Osteocyte (in vitro differentiated cells): ENCODE measurements at regions not wholly inside any gene's neighbourhood (a gene's known extent, or its start where the extent isn't known, plus 50 kb on each side); places are given as distances from the start of the nearest gene placed in this dataset.
"Not testable (repeated sequence)": the region's sequence is repeated elsewhere in the genome, so short reads cannot be mapped to it uniquely, and the experiment has no call there.

Source experiments
- DNase-seq: peaks from one replicate; pipeline ENCODE4 v3.0.0; 2021; ENCODE audit warnings: mixed read lengths; ENCODE audit not compliant: unreplicated experiment; ENCODE audit errors: extremely low spot score
- H3K27ac Mint-ChIP-seq: one replicate; pipeline ENCODE4 v1.8.0; 2021; ENCODE audit warnings: mild to moderate bottlenecking, mixed read lengths; ENCODE audit not compliant: unreplicated experiment
- H3K27me3 Mint-ChIP-seq: one replicate; pipeline ENCODE4 v1.8.0; 2021; ENCODE audit warnings: mixed read lengths; ENCODE audit not compliant: unreplicated experiment
- H3K36me3 Mint-ChIP-seq: one replicate; pipeline ENCODE4 v1.8.0; 2021; ENCODE audit warnings: mixed read lengths; ENCODE audit not compliant: unreplicated experiment
- H3K4me1 Mint-ChIP-seq: one replicate; pipeline ENCODE4 v1.8.0; 2021; ENCODE audit warnings: mixed read lengths; ENCODE audit not compliant: unreplicated experiment
- H3K4me3 Mint-ChIP-seq: one replicate; pipeline ENCODE4 v1.8.0; 2021; ENCODE audit warnings: mild to moderate bottlenecking, moderate library complexity, mixed read lengths; ENCODE audit not compliant: unreplicated experiment
- H3K9me3 Mint-ChIP-seq: one replicate; pipeline ENCODE4 v1.8.0; 2021; ENCODE audit warnings: mixed read lengths; ENCODE audit not compliant: unreplicated experiment
- TF ChIP-seq, protein P1 (sequence below): fragments of 200-600 bp; sonication (generic); IDR thresholded peaks from 2 replicates; pipeline ENCODE4 v1.5.0; 2021; ENCODE audit warnings: antibody characterized with exemption, mild to moderate bottlenecking, moderate library complexity

DNA sequence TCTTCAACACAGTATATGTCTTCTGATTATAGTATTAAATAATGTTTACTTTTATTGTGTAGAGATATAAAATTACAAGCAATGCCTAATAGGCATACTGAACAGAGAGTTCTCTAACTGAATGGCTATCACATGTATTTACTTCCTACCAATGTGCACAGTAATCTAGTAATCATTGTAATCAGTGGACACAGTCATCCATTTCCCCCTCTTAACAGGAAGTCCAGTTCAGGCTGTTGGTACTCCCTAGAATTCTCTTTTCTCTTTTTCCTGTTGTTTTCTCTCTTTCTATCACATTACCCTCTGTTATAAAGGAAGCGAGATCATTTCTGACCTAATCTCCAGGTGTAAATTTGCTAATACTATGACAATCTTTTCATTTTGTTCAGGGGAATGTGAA, 172.5 kb downstream of the HTR1B start:
- H3K9me3 Mint-ChIP-seq = peaks cover 3% of the 10 kb centered on the region
- H3K27ac Mint-ChIP-seq = no peak overlapping the region
- no peaks in the 10 kb centered on the region for H3K36me3 Mint-ChIP-seq
- TF ChIP-seq, protein P1, sequence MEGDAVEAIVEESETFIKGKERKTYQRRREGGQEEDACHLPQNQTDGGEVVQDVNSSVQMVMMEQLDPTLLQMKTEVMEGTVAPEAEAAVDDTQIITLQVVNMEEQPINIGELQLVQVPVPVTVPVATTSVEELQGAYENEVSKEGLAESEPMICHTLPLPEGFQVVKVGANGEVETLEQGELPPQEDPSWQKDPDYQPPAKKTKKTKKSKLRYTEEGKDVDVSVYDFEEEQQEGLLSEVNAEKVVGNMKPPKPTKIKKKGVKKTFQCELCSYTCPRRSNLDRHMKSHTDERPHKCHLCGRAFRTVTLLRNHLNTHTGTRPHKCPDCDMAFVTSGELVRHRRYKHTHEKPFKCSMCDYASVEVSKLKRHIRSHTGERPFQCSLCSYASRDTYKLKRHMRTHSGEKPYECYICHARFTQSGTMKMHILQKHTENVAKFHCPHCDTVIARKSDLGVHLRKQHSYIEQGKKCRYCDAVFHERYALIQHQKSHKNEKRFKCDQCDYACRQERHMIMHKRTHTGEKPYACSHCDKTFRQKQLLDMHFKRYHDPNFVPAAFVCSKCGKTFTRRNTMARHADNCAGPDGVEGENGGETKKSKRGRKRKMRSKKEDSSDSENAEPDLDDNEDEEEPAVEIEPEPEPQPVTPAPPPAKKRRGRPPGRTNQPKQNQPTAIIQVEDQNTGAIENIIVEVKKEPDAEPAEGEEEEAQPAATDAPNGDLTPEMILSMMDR = no peak
- no peak for DNase-seq
- H3K27me3 Mint-ChIP-seq = no peaks in the 10 kb centered on the region
- no peak overlapping the region for H3K4me3 Mint-ChIP-seq
- H3K4me1 Mint-ChIP-seq = peaks cover 43% of the 10 kb centered on the region

DNA sequence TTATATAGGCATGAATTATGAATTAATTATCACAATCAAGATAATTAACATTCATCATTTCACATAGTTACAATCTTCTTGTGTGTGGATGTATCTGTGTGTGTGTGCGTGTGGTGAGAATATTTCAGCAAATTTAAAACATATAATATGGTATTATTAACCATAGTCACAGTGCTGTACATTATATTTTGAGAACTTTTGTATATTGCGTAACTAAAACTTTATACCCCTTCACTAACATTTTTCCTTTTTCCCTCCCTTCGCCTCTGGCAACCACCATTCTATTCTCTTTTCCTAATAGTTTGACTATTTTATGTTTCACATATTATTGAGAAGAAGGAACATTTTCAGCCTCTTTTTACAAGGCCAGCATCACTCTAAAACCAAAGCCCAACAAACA, 176.8 kb downstream of the HTR1B start:
- no peak for DNase-seq
- Mint-ChIP-seq H3K27me3 (no peaks in the 10 kb centered on the region), H3K4me1 (peaks cover 16% of the 10 kb centered on the region), H3K4me3 (no peak overlapping the region), H3K36me3 (peaks cover 3% of the 10 kb centered on the region), H3K9me3 (peaks cover 6% of the 10 kb centered on the region), H3K27ac (no peak overlapping the region)
- TF ChIP-seq, protein P1 = no peak

DNA sequence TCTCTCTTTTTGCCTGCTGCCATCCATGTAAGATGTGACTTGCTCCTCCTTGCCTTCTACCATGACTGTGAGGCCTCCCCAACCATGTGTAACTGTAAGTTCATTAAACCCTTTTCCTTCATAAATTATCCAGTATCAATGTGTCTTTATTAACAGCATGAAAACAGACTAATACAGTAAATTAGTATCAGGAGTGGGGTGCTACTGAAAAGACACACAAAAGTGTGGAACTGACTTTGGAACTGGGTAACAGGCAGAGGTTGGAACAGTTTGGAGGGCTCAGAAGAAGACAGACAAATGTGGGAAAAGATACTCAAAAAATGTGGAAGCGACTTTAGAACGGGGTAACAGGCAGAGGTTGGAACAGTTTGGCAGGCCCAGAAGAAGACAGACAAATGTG, 189.4 kb downstream of the HTR1B start:
- Mint-ChIP-seq H3K4me3 (no peak overlapping the region), H3K9me3 (peaks cover 13% of the 10 kb centered on the region), H3K27ac (no peak overlapping the region), H3K4me1 (peaks cover 4% of the 10 kb centered on the region), H3K36me3 (peaks cover 4% of the 10 kb centered on the region), H3K27me3 (no peaks in the 10 kb centered on the region)
- DNase-seq = no peak
- TF ChIP-seq, protein P1 = no peak

DNA sequence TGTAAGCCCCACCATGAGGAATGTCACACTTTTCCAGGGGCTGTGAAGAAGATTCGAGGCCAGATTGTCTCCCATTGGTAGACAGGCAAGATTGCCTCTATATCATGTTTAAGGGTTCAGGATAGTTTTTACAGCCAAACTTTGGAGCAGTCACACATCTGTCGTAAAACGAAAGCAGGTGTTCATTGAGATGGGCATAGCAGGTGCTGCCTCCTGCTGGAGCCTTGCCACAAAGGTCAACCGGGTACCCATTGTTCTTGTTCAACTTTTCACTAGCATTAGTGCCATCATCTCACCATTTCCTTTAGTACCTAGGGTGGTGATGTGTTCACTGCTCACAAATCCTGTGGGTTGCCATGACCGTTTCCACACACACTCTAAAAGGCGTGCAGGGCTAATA, 198.3 kb downstream of the HTR1B start:
- Mint-ChIP-seq H3K27me3 (no peaks in the 10 kb centered on the region), H3K9me3 (peaks cover 13% of the 10 kb centered on the region), H3K27ac (no peak overlapping the region), H3K36me3 (no peaks in the 10 kb centered on the region), H3K4me3 (no peak overlapping the region), H3K4me1 (no peaks in the 10 kb centered on the region)
- DNase-seq = no peak
- TF ChIP-seq, protein P1 = no peak

DNA sequence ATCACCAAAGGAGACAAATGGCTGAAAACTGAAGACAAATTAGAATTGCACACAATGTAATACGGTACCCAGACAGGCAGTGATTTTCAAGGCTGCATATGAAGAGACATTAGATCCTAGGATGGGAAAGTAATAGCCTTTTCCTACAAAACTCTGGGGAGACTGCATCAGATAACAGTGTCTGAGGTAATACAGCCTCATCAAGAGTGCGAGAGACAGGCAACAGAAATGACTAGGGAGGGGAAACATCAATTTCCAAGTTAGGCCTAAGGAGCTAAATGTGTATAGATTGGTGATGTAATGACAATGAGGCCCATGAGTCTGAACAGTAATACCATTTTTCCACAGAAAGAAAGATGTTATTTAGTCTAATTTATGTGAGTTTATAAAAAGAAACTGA, 200.3 kb downstream of the HTR1B start:
- no peaks in the 10 kb centered on the region for H3K36me3 Mint-ChIP-seq
- TF ChIP-seq, protein P1 = no peak
- H3K27me3 Mint-ChIP-seq = no peaks in the 10 kb centered on the region
- H3K4me1 Mint-ChIP-seq = no peaks in the 10 kb centered on the region
- DNase-seq = no peak
- H3K27ac Mint-ChIP-seq = no peak overlapping the region
- no peak overlapping the region for H3K4me3 Mint-ChIP-seq
- peaks cover 9% of the 10 kb centered on the region for H3K9me3 Mint-ChIP-seq

DNA sequence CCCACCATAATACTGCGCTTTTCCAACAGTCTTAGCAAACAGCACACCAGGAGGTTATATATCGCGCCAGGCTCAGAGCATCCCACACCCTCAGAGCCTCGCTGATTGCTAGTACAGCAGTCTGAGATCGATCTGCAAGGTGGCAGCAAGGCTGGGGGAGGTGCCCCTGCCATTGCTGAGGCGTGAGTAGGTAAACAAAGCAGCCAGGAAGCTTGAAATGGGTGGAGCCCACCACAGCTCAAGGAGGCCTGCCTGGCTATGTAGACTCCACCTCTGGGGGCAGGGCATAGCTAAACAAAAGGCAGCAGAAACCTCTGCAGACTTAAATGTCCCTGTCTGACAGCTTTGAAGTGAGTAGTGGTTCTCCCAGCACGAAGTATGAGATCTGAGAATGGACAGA, 211.5 kb downstream of the HTR1B start:
- not testable (repeated sequence) for H3K27ac Mint-ChIP-seq, H3K4me3 Mint-ChIP-seq, H3K27me3 Mint-ChIP-seq, DNase-seq, H3K36me3 Mint-ChIP-seq, H3K4me1 Mint-ChIP-seq, H3K9me3 Mint-ChIP-seq
